Cardiac fibroblast (primary cell): ENCODE measurements at regions not wholly inside any gene's neighbourhood (a gene's known extent, or its start where the extent isn't known, plus 50 kb on each side); places are given as distances from the start of the nearest gene placed in this dataset.

Source experiments
- DNase-seq, 2 donors: peaks; one replicate each; pipeline versions ENCODE4 v3.0.0 to v3.0.0-alpha.2; 2010; ENCODE audit warnings: low read depth in 2 of 2
- H3K4me3 ChIP-seq, 2 donors: replicated peaks in 1 of 2; 1 replicate in 1 of 2; 2 replicates in 1 of 2; pipeline ENCODE4 v1.5.1; 2011; ENCODE audit warnings: low read depth in 2 of 2, low read length in 2 of 2, mild to moderate bottlenecking in 2 of 2, moderate library complexity in 1 of 2
- TF ChIP-seq, protein P1 (sequence below): IDR thresholded peaks from one replicate; pipeline ENCODE4 v1.5.1; 2011; ENCODE audit warnings: low read depth, mild to moderate bottlenecking, low read length, inconsistent platforms

- TF ChIP-seq, protein P1, sequence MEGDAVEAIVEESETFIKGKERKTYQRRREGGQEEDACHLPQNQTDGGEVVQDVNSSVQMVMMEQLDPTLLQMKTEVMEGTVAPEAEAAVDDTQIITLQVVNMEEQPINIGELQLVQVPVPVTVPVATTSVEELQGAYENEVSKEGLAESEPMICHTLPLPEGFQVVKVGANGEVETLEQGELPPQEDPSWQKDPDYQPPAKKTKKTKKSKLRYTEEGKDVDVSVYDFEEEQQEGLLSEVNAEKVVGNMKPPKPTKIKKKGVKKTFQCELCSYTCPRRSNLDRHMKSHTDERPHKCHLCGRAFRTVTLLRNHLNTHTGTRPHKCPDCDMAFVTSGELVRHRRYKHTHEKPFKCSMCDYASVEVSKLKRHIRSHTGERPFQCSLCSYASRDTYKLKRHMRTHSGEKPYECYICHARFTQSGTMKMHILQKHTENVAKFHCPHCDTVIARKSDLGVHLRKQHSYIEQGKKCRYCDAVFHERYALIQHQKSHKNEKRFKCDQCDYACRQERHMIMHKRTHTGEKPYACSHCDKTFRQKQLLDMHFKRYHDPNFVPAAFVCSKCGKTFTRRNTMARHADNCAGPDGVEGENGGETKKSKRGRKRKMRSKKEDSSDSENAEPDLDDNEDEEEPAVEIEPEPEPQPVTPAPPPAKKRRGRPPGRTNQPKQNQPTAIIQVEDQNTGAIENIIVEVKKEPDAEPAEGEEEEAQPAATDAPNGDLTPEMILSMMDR: no peak
- DNase-seq: no peak
- H3K4me3 ChIP-seq: no peak overlapping the region
Measured at GRCh38 chr1:13948396-13948795, 248.4 kb downstream of the PRDM2 start.

DNA sequence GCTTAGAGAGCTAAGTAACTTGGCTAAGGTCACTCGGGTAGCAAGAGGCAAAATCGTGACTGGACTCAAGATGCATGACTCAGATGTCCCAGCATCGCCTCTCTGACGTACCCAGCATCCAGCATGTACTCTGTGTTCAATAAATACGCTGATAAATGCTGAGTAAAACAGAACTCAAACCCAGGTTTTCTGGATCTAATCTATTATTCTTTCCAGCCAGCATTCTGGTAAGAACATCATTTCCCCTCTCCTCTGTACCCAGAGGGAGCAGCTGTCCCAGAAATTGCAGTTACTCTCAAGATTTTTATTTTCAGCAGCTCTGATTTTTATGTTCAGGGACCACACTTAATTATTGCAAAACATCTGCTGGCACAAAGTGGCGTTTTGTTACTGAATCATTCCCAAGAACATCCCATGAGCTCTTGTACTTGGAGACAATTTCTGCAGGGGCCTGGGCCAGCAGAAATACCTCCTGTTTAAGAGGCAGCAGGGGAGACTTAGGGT, 249.0 kb downstream of the PRDM2 start:
- DNase-seq: peak; percentile 90 to 95
- no peak overlapping the region for H3K4me3 ChIP-seq
- TF ChIP-seq, protein P1: no peak

DNA sequence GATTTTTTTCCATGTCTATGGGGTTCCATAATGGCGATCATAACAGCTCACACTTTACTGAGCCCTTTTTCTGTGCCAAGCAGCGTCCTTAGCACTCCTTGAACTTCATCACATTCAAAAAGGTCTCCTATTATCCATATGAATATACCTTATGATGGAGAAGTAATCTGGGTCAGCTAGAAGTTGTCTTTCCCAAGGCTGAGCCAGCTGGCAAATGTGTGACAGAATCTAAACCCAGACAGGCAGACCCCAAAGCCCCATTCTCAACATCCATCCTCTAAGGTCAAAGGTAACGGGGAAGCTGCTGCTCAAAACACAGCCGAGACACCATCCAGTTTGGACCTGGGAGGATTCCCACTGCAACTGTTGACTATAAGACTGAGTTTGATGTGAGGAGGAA, 249.6 kb downstream of the PRDM2 start:
- no peak for DNase-seq
- TF ChIP-seq, protein P1: no peak
- H3K4me3 ChIP-seq: no peak overlapping the region

DNA sequence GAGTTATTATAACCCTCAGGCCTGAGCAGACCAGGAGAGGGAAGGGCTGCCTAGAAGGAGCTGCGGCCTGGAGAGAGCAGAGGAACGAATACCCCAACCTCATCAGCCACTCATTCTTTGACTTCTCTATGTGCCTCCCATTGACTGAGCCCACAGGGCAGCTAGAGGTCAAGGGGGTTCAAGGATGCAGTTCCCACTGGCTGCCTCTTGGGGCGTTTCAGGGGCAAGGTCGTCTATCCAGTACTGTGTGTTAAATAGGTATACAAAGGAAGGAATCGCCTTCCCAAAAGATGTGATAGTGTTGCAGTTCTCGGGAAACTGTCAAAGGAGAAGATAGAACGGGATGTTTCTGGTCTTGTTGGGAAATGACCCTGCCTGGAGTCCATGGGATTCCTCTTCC, 250.6 kb downstream of the PRDM2 start:
- H3K4me3 ChIP-seq: no peak overlapping the region
- TF ChIP-seq, protein P1: peak; percentile 27
- no peak for DNase-seq

- TF ChIP-seq, protein P1: no peak
- no peak overlapping the region for H3K4me3 ChIP-seq
- peak; percentile 51 to 68 for DNase-seq
Measured at GRCh38 chr1:13951793-13952751, 252.1 kb downstream of the PRDM2 start.

DNA sequence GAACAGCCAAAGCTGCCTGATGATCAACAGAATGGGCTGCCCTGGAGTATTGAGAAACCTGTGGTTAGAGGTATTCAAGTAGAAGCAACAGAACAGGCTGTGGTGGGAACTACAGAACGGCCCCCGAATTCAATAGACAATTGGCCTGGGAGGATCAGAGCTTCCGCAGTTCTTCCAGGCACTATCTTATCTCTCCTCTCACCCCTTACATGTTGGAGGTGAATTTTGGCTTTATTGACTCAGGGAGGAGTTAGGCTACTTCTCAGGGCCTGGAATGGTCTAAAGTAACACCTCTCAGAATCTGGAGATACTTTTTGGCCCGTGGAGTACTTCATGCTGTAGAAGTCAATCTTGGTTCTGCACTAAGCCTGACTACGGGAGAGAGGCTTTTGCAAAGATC, 253.0 kb downstream of the PRDM2 start:
- TF ChIP-seq, protein P1: no peak
- no peak overlapping the region for H3K4me3 ChIP-seq
- no peak for DNase-seq
